HG03520 (cell line): ENCODE measurements at regions not wholly inside any gene's neighbourhood (a gene's known extent, or its start where the extent isn't known, plus 50 kb on each side); places are given as distances from the start of the nearest gene placed in this dataset.
"Not testable (repeated sequence)": the region's sequence is repeated elsewhere in the genome, so short reads cannot be mapped to it uniquely, and the experiment has no call there.

Experiments used
- ATAC-seq: cut with Tn5 transposase; IDR thresholded peaks from one replicate; pipeline ENCODE4 v1.9.1; 2021; ENCODE audit warnings: mild to moderate bottlenecking, moderate library complexity; ENCODE audit not compliant: unreplicated experiment

DNA sequence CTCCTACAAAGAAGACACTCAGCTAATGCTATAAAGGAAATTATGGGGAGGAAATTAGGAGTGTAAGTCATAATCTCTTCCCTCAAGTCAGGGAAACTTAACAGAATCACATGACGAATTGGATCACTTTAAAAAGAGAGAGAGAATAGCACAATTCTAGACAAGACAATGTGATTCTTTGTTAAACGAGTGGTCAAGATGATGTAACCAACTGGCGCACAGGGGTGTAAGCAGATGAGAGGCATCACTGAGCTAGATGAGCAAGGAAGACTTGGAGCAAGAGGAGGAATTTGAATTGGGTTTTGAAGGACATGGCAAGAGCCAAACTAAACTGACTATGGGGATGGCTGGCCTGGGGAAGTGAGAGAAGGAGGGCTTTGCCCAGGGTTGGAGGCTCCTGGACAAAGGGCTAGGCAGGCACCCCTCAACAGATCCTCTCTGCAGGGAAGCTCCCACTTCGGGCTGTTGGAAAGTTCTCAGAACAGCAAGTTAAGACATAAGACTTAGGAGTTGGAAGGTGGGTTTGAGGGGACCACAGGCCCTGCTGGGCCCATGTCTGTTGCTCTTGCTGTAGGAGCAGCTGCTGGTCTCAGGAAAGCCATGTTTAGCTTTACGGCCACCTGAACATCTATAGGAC, 123.9 kb upstream of the GRIK3 start:
- no peak for ATAC-seq

DNA sequence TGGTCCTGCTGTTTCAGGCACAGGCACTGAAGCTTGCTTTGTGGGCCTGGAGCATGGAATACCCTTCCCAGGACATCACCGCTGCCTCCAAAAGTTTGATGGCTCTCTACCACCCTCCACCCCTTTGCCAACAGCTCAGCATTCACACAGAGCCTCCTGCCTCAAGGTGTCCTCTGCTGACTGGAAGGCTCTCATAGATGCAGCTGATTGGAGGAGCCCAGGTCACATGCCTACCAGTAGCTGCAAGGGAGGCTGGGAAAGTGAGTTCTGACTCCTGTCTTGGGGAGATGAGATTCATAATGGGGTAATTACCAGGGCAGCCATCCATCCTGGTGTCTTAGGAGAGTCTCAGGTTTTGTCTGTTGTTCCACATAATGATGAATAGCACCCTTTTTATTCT, 124.8 kb upstream of the GRIK3 start:
- no peak for ATAC-seq

DNA sequence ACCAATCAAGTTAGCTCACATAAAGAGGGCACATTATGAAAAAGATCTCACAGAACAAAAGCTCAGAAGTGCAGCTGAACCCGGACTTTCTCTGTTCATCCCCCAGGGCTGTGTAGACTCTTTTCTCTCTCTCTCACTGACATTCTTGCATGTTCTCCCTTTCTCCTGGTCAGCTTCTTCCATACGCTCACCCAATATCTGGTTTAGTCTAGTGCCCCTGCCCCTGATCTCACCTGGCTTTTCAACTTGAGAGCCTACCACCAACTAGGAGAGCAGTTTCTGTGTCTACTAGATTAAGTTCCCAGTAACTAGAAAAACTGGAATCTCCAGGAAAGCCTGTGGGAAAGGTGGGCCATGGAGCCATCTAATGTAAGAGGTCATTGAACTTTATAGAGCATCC, 126.9 kb upstream of the GRIK3 start:
- ATAC-seq: no peak

DNA sequence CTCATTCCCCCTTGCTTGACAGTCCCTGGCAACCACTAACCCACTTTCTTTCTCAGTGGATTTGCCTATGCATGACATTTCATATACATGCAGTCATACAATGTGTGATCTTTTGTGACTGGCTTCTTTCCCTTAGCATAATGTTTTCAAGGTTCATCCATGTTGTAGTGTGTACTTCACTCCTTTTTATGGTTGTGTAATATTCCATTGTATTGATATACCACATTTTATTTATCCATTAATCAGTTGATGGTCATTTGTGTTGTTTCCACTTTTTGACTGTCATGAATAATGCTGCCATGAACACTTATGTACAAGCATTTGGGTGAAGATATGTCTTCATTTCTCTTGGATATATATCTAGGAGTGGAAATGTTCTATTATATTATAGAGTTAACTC, 127.7 kb upstream of the GRIK3 start:
- no peak for ATAC-seq

DNA sequence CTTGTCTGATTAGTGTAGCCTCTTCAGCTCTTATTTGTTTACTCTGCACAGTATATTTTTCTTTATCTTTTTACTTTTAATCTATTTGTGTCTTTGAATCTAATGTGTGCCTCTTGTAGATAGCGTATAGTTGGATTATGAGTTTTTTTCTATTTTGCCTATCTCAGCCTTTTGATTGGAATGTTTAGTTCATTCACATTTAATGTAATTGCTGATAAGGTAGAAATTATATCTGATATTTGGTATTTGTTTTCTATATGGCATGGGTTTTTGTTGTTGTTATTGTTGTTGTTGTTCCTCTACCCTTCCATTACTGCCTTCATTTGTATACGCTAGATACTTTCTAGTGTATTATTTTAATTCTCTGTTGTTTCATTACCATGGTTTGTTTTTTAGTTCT, 131.7 kb upstream of the GRIK3 start:
- ATAC-seq: no peak

DNA sequence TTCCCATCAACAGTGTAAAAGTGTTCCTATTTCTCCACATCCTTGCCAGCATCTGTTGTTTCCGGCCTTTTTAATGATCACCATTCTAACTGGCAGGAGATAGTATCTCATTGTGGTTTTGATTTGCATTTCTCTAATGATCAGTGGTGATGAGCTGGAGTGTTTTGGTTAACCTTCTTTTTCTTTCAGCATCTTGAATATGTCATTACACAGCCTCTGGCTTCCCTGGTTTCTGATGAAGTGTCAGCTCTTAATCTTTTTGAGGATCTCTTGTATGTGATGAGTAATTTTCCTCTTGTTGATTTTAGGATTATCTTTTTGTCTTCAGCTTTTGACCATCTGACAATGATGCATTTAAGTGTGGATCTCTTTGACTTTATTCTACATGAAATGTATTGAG, 133.2 kb upstream of the GRIK3 start:
- ATAC-seq: no peak

DNA sequence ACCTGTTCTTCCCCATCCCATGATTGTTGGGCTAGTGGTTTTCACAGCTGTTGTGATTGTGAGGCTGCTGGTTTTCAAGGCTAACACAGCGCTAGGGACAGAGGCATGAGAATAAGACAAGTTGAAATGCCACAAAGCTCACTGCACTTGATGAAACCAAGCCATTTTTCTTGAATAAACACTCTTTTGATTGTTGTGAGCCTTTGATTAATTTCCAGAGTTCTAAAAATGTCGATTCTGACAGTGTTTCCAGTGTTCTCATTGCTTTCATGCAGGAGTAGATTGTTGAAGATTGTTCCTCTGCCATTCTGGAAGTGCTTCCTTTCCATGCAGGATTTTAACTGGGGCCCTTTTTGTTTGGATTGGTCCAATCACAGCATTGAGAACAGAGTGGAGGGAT, 134.9 kb upstream of the GRIK3 start:
- no peak for ATAC-seq

DNA sequence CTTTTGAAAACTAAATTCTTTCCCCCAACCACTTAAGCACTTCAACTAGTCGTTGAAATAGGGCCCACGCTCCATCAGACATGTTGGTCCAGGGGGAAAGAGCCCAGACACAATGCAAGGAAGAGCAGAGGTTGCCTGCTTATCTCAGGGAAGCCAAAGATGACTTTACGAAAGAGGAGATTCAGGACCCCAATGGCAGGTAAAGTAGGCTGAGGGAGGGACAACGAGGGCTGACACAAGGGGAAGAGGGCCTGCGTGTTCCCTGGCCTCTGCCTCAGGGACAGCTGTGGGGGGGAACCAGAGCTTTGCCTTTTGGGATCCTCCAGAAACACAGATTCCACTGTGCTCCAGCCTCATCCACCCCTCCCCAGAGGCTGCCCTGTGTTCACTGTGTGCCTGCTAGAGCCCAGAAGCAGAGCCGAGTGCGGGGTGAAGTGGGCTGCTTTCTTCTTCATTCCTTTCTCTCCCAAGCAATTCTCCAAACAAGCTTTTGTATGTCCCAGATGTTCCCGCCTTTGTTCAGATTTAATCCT, 135.5 kb upstream of the GRIK3 start:
- no peak for ATAC-seq

DNA sequence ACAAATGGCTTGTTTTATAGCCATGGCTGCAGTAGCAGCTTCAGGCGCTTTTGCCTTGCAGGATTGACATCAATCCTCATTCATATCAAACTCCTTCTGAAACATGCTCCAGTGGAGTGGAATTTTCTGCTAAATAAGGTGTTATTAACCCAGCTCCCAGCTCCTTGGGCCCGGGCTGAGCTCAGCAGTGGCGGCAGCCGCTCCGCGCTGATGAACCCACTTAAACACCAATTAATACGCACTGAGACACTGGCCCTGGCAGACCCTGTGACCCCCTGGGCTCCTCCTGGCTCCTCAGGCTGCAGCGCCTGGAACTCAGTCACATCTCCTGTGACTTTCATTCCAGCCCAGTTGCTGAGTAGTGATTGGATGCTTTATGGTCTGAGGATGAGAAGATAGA, 137.4 kb upstream of the GRIK3 start:
- no peak for ATAC-seq

DNA sequence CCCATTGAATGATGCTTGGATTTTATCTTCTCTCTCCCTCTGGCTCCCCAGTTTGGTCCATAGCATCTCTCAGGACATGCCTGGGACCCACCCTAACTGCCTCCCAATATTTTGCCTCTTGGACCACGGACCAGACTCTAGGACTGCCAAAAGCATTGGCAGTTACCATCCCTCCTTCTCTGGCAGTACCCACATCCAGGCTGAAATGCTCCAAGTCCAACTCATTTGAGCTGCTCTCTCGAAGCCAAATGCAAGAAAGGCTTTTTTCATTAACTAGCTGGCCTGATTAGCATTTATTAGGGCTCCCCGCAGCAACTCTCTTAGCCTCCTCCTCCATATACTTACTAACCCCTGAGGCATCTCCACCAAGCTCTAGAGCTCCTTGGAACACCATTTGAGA, 140.0 kb upstream of the GRIK3 start:
- ATAC-seq: no peak

DNA sequence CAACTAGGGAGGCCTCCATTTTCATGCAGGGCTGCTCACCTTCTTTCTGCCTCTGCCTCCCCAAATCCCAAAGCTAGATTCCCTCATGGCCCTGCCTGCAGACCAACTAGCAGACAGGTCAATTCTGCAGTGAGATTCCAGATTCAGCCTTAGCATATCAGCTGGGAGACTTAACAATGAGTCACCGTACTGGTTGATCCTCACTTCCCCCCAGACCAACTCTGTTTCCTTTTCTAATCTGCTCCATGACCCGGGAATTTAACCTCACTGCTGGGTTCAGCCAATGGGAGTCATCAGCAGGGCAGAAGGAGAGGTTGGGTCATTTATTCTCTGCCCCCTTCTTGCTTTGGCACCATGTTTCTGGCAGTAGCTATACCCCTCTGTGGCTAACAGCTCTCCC, 140.6 kb upstream of the GRIK3 start:
- no peak for ATAC-seq

DNA sequence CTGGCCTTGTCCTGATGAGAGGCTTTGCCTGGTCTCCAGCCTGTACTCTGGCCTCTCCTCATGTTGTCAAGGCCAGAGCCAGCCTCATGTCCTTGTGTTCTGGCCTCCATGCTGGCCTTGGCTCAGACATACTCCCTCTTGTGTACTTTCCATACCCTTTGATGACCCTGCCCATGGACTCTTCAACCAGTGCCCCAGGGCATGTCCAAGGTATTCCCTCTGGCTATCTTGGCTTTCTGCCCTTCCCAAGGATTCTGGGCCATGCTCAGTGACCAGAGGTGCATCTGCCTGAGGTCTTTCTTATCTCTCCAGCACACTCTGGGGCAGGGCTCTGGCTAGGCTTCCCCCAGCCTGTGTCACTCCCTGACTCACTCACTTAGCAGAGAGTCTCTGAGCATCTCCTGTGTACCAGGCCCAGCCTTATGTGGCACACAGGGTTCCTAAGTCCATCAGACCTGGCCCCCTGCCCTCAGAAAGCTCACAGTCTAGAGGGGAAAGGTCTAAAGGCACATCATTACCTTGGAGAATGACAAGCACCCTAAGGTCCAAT, 141.4 kb upstream of the GRIK3 start:
- ATAC-seq: no peak

DNA sequence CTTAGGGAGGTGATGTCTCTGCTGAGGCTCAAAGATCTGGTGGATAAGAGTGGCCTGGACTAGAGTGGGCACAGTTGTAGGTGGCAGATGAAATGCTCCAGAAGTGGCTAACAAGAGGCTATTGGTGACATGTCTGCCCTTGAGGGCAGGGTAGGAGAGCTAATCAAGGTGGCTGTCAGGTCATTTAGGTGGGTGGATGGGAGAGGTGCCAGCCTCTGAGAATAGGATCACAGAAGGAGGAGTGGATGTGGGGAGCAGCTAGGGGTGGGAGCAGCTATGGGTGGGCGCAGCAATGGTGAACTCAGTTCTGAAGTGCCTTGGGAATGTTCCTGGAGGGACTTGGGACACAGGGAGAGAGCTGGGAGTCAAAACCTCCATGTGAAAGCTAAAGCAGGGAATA, 142.0 kb upstream of the GRIK3 start:
- no peak for ATAC-seq

DNA sequence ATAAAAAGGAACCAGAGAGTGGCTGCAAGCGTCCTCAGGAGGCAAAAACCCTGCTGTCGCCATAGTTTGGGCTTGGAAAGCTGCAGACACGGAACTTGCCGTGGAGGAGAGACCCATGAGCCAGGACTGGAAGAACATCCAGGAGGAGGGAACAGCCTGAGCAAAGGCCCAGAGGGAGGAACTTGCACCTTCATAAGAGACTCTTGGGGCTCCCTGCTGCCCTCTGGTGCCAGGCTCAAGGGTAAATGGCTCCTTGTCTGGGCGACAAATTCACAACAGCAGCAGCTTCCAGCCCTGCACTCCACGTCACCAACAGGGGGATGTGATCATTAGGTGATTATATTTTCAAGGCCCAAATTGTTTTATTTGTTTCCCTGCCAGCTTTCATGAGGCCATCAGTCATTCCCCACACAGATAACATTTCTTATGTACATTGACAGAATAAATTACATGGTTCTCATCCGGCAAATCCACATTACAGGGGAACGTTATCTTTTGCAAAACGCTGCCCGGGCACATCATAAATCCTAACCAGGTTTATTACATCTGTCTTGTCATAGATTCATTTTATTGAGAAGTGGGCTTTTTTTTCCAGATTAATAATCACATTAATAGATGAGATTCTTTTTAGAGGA, 143.0 kb upstream of the GRIK3 start:
- no peak for ATAC-seq

DNA sequence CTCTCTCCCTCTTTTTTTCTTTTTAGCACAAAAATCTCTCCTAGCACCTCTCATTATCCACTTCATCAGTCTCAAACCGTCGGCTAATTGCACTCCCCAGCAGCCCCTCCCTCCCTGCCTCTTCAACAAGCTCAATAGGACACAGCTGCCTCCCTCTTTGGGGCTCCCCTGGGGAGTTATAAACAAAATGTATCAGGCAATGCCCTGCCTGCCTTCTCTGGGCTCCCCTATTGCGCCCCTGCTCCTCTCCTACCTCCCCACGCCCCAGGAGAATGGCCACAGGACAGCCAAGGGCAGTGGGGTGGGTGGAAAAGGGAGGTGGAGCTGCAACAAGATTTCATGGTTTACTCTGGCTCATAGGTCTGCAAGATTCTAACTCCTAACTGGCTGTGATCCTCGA, 147.1 kb upstream of the GRIK3 start:
- no peak for ATAC-seq

DNA sequence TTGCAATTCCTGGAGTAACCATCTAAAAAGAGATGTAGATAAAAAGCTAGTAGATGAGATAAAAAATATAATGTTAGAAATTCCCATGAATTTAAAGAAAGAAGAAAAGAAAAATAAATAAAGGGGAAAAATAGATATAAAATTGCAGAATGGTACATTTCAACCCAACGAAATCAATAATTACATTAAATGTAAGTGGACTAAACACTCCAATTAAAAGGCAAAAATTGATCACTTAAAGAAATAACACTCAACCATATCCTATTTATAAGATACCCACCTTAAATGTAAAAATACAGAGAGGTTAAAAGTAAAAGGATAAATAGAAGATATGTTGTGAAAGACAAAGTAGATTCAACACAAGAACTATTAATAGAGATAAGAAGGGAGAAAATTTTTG, 150.5 kb upstream of the GRIK3 start:
- ATAC-seq: no peak

DNA sequence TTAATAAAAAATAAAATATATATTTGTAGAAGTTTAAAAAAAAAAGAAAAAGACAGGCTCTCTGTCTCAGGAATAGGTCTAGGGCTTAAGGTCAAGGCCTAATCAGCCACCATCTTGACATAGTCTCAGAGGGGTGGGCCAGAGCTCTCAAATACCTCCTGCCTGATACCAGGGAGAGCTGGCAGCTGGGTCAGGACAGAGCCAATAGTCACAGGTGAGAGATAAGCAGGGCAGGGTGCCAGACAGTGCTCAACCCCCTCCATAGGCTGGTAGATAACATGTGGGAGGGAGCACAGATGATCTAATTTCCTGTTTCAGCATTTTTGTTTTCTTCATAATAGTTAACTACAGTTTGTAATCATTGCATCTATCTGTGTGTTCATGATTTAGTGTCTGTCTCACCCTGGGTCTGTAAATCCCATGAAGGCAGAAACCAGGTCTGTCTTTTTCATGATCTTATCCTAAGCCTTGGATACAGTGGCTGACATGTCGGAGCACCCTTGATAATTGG, 152.0 kb upstream of the GRIK3 start:
- ATAC-seq: no peak

DNA sequence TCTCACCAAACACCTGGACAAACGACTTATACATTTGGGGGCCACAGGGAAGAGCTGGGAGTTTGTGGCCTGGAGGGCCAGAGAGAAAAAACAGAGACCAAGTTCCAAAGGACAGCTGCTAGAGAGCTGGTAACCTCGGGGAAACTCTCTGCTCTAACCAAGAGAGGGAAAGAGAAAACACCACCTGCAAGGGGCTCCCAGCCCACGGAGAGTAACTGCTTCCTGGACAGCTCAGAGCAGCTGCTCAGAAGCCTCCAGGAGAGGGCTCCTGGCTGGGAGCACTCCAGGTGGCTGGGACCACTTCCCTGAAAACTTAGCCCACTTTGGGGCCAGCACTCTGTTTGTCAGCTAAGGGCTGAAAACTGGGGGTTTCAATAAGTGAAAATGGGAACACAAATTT, 154.8 kb upstream of the GRIK3 start:
- no peak for ATAC-seq

DNA sequence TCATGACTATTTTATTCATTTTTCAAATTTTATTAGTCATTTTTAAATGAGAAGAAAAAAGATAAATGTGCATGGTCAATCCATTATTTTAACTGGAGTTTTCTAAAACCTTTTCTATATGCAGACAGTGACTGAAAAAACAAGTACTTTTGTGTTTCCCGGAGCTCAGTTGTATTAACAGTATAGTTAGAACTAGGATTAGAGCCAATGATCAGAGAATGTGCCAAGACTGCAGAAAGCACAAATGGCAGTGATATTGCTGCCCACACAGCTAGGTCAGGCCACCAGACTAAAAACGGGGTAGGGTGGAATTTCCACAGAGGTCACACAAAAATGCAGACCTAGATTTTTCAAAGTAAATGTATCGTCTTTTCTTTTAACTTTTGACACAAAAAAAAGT, 163.1 kb upstream of the GRIK3 start:
- no peak for ATAC-seq

DNA sequence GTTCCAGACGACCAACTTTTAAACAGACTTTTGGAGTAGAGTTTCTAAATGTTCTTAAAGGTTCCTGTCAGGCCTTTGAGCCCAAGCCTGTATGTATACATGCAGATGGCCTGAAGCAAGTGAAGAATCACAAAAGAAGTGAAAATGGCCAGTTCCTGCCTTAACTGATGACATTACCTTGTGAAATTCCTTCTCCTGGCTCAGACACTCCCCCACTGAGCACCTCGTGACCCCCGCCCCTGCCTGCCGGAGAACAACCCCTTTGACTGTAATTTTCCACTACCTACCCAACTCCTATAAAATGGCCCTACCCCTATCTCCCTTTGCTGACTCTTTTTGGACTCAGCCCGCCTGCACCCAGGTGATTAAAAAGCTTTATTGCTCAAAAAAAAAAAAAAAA, 180.0 kb upstream of the GRIK3 start:
- not testable (repeated sequence) for ATAC-seq

DNA sequence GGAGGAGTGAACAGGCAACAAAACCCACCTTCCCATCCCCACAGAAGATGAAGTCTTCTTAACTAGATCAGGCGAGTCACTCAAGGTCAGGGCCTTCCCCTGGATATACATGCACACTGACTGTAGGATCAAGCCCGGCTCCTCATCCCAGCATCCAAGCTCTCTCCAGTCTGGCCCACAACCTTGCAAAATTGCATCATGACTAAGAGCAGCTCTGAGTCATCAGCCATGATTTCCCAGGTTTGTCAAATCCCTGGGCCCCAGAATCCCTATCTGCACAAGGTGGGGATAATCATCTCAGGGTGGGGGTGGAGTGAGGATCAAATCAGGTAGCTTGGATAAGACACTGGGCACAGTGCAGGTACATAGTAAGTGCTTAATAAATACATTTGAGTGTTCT, 199.3 kb upstream of the GRIK3 start:
- no peak for ATAC-seq

DNA sequence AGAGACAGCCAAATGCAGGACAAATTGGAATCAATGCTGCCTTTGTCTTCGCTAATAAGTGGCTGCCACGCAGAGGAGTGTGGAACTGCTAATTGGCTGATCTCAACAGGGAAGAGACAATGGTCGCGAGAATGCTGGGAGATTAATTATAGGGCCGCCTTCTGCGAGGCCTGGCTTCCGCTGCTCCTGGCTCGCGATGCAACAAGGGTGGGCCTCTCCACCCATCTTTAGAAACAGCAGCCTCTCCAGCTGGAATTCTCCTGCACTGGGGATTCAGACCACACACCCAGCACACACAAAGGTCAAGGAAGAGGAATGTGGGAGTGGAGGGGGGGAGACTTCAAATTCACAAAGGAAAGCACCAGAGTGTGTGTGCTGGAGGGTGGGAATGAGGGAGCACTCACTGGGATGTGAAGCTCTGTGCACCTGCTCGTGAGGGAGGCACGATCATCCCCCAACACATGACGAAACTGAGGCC, 200.7 kb upstream of the GRIK3 start:
- no peak for ATAC-seq
